KMS-11 (cell line): ENCODE measurements at regions not wholly inside any gene's neighbourhood (a gene's known extent, or its start where the extent isn't known, plus 50 kb on each side); places are given as distances from the start of the nearest gene placed in this dataset.

ENCODE experiments used
- H2AFZ ChIP-seq: fragments of 200-600 bp; sonication (generic); 2 replicates; pipeline ENCODE4 v1.6.1; 2016; ENCODE audit warnings: antibody characterized with exemption, mixed run types, low read depth
- H3K27ac ChIP-seq: fragments of 200-600 bp; sonication (generic); 2 replicates; pipeline ENCODE4 v1.6.1; 2016; ENCODE audit warnings: mild to moderate bottlenecking, mixed run types
- H3K27me3 ChIP-seq: fragments of 200-600 bp; sonication (generic); 2 replicates; pipeline ENCODE4 v1.6.1; 2017; ENCODE audit warnings: mild to moderate bottlenecking, low read depth, mixed run types, moderate library complexity; ENCODE audit not compliant: insufficient read depth
- H3K36me3 ChIP-seq: fragments of 200-600 bp; sonication (generic); 2 replicates; pipeline ENCODE4 v1.6.1; 2017; ENCODE audit warnings: mild to moderate bottlenecking, mixed run types; ENCODE audit not compliant: insufficient read depth
- H3K4me1 ChIP-seq: fragments of 200-600 bp; sonication (generic); 2 replicates; pipeline ENCODE4 v1.6.1; 2016; ENCODE audit warnings: mild to moderate bottlenecking, low read depth, mixed run types; ENCODE audit not compliant: poor library complexity, severe bottlenecking
- H3K4me2 ChIP-seq: fragments of 200-600 bp; sonication (generic); 2 replicates; pipeline ENCODE4 v1.7.0; 2016; ENCODE audit warnings: mild to moderate bottlenecking, mixed run types
- H3K4me3 ChIP-seq: fragments of 200-600 bp; sonication (generic); IDR thresholded peaks from 2 replicates; pipeline ENCODE4 v1.6.1; 2017; ENCODE audit warnings: low read depth, low read length, mixed read lengths; ENCODE audit not compliant: insufficient read depth
- H3K79me2 ChIP-seq: fragments of 200-600 bp; sonication (generic); 2 replicates; pipeline ENCODE4 v1.6.1; 2016; ENCODE audit warnings: low read depth, mixed run types; ENCODE audit not compliant: insufficient read depth
- H3K9ac ChIP-seq: fragments of 200-600 bp; sonication (generic); 2 replicates; pipeline ENCODE4 v1.6.1; 2016; ENCODE audit warnings: mild to moderate bottlenecking, mixed run types
- H4K20me1 ChIP-seq: fragments of 200-600 bp; sonication (generic); 2 replicates; pipeline ENCODE4 v1.6.1; 2016; ENCODE audit warnings: mild to moderate bottlenecking, mixed run types; ENCODE audit not compliant: insufficient read depth
- CTCF ChIP-seq: fragments of 200-600 bp; sonication (generic); conservative IDR thresholded peaks from 2 replicates; pipeline ENCODE4 v1.6.1; 2017; ENCODE audit warnings: low read depth, mild to moderate bottlenecking, antibody characterized with exemption, low read length, moderate library complexity, mixed read lengths

- no peak overlapping the region for H3K27ac ChIP-seq
- no peaks in the 10 kb centered on the region for H3K27me3 ChIP-seq
- H3K9ac ChIP-seq: no peak overlapping the region
- no peak overlapping the region for H3K4me3 ChIP-seq
- peaks cover 5% of the 10 kb centered on the region for H3K4me1 ChIP-seq
- no peak for TF ChIP-seq CTCF
- no peaks in the 10 kb centered on the region for H3K36me3 ChIP-seq
- H4K20me1 ChIP-seq: no peaks in the 10 kb centered on the region
- no peak overlapping the region for H2AFZ ChIP-seq
- no peaks in the 10 kb centered on the region for H3K79me2 ChIP-seq
- no peak overlapping the region for H3K4me2 ChIP-seq
These were observed 64.0 kb upstream of the ZNF681 start for GRCh38 chr19:23822735-23823134.

- peak; percentile 44 for TF ChIP-seq CTCF
- Histone ChIP-seq H3K4me1 (no peaks in the 10 kb centered on the region), H3K36me3 (no peaks in the 10 kb centered on the region), H3K79me2 (no peaks in the 10 kb centered on the region), H3K27ac (no peak overlapping the region), H4K20me1 (no peaks in the 10 kb centered on the region), H3K4me3 (no peak overlapping the region), H2AFZ (no peak overlapping the region), H3K4me2 (no peak overlapping the region), H3K9ac (no peak overlapping the region), H3K27me3 (no peaks in the 10 kb centered on the region)
These were observed 58.8 kb upstream of the ZNF681 start for GRCh38 chr19:23817519-23817918.

- H4K20me1 ChIP-seq: no peaks in the 10 kb centered on the region
- H2AFZ ChIP-seq: no peak overlapping the region
- H3K36me3 ChIP-seq: no peaks in the 10 kb centered on the region
- H3K27ac ChIP-seq: no peak overlapping the region
- no peaks in the 10 kb centered on the region for H3K27me3 ChIP-seq
- no peak for TF ChIP-seq CTCF
- H3K9ac ChIP-seq: no peak overlapping the region
- no peak overlapping the region for H3K4me3 ChIP-seq
- H3K79me2 ChIP-seq: no peaks in the 10 kb centered on the region
- H3K4me2 ChIP-seq: no peak overlapping the region
- H3K4me1 ChIP-seq: no peaks in the 10 kb centered on the region
These were observed 51.8 kb upstream of the ZNF681 start for GRCh38 chr19:23810496-23810895.
